ENCODE measurements at regions not wholly inside any gene's neighbourhood (a gene's known extent, or its start where the extent isn't known, plus 50 kb on each side); places are given as distances from the start of the nearest gene placed in this dataset.
A peak's percentile ranks its signal among the peaks of the same experiment; 100 is the strongest.

GRCh38 chr9:73269430-73270101 is 117.9 kb downstream of the ANXA1 start:
- TF ChIP-seq CTCF (IDR thresholded peaks at IDR 0.05) = peak; percentile 64
- TF ChIP-seq EZH2 (IDR thresholded peaks at IDR 0.05) = no peak
